AG04449 (cell line): ENCODE measurements at regions not wholly inside any gene's neighbourhood (a gene's known extent, or its start where the extent isn't known, plus 50 kb on each side); places are given as distances from the start of the nearest gene placed in this dataset.

ENCODE experiments used
- CTCF ChIA-PET: fragments of 350-600 bp; formaldehyde crosslinking; extraction: SDS; loops from one replicate; lab custom pipeline; 2021; ENCODE audit warnings: antibody characterized with exemption; lab: Yijun Ruan, JAX
- POLR2A ChIA-PET: fragments of 400-600, 350-600 bp; formaldehyde crosslinking; extraction: SDS; loops from one replicate; lab custom pipeline; 2020; ENCODE audit warnings: antibody characterized with exemption, inconsistent platforms; lab: Yijun Ruan, JAX
- DNase-seq: peaks from one replicate; pipeline ENCODE4 v3.0.0-alpha.2; 2010; ENCODE audit warnings: low read depth, low spot score
- H3K4me3 ChIP-seq: 2 replicates; pipeline ENCODE4 v1.5.1; 2011; ENCODE audit warnings: low read depth, mild to moderate bottlenecking, control low read depth, low read length
- TF ChIP-seq, protein P1 (sequence below): IDR thresholded peaks from one replicate; pipeline ENCODE4 v1.5.1; 2011; ENCODE audit warnings: mild to moderate bottlenecking, moderate library complexity, low read length, control low read depth, inconsistent platforms; ENCODE audit not compliant: insufficient read depth; ENCODE audit errors: missing control alignments

- DNase-seq: no peak
- TF ChIP-seq, protein P1, sequence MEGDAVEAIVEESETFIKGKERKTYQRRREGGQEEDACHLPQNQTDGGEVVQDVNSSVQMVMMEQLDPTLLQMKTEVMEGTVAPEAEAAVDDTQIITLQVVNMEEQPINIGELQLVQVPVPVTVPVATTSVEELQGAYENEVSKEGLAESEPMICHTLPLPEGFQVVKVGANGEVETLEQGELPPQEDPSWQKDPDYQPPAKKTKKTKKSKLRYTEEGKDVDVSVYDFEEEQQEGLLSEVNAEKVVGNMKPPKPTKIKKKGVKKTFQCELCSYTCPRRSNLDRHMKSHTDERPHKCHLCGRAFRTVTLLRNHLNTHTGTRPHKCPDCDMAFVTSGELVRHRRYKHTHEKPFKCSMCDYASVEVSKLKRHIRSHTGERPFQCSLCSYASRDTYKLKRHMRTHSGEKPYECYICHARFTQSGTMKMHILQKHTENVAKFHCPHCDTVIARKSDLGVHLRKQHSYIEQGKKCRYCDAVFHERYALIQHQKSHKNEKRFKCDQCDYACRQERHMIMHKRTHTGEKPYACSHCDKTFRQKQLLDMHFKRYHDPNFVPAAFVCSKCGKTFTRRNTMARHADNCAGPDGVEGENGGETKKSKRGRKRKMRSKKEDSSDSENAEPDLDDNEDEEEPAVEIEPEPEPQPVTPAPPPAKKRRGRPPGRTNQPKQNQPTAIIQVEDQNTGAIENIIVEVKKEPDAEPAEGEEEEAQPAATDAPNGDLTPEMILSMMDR: no peak
- H3K4me3 ChIP-seq: no peak overlapping the region
- ChIA-PET POLR2A (no interaction called here), CTCF (interaction anchor here (1.0 to 9.9 kb wide), 19 partner anchors 9 to 557 kb away, joined by 3 to 230 read pairs (median 5); partner anchors contain the start of gene TRPC7)
Observed at GRCh38 chr5:136769093-136769492, 403.7 kb upstream of the TRPC7 start.

DNA sequence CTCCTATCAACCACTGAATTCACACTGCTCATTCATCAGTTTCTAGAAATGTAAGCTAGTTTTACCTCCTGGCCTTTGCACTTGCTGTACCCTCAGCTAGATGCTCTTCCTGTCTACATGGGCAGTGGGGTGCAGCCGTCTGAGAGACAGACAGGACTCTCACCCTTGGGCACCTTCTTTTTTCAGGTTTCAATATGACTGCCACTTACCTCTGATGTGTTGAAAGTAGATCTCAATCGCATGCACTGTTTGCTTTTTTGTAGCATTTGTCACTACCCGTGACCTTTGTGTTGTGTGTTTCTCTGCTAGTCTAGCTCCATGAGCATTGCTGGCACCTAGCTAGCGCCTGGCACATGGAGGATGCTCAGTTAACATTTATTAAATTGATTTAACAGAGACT is 403.1 kb upstream of the TRPC7 start:
- H3K4me3 ChIP-seq: no peak overlapping the region
- TF ChIP-seq, protein P1: no peak
- DNase-seq: no peak
- ChIA-PET CTCF (interaction anchor here (1.3 to 9.9 kb wide), 10 partner anchors 10 to 556 kb away, joined by 3 to 230 read pairs (median 8); partner anchors contain the start of gene TRPC7), POLR2A (no interaction called here)

- ChIA-PET CTCF (interaction anchor here (1.2 to 9.9 kb wide), 3 partner anchors 128 to 517 kb away, joined by 4 to 230 read pairs (median 50); partner anchors contain the start of gene TRPC7), POLR2A (no interaction called here)
- TF ChIP-seq, protein P1: no peak
- no peak for DNase-seq
- H3K4me3 ChIP-seq: no peak overlapping the region
Observed at GRCh38 chr5:136766456-136766855, 401.1 kb upstream of the TRPC7 start.

- no peak overlapping the region for H3K4me3 ChIP-seq
- CTCF ChIA-PET: interaction anchor here (1.8 to 9.9 kb wide), 2 partner anchors 126 to 400 kb away, joined by 5 to 230 read pairs; partner anchors contain the start of gene TRPC7
- POLR2A ChIA-PET: no interaction called here
- no peak for DNase-seq
- TF ChIP-seq, protein P1: no peak
Observed at GRCh38 chr5:136764601-136765000, 399.3 kb upstream of the TRPC7 start.

- ChIA-PET POLR2A (no interaction called here), CTCF (interaction anchor here (1.0 to 1.4 kb wide), 2 partner anchors 19 to 515 kb away, joined by 3 to 4 read pairs; no protein-coding TSS in a partner anchor)
- TF ChIP-seq, protein P1: no peak
- DNase-seq: no peak
- H3K4me3 ChIP-seq: no peak overlapping the region
Observed at GRCh38 chr5:136763548-136763947, 398.2 kb upstream of the TRPC7 start.

- DNase-seq: no peak
- ChIA-PET POLR2A (no interaction called here), CTCF (interaction anchor here (1.1 kb wide), 1 partner anchor 504 kb away, joined by 5 read pairs; no protein-coding TSS in a partner anchor)
- TF ChIP-seq, protein P1: no peak
- no peak overlapping the region for H3K4me3 ChIP-seq
Observed at GRCh38 chr5:136754216-136754615, 388.9 kb upstream of the TRPC7 start.
